ENCODE measurements at regions not wholly inside any gene's neighbourhood (a gene's known extent, or its start where the extent isn't known, plus 50 kb on each side); places are given as distances from the start of the nearest gene placed in this dataset.

- TF ChIP-seq CTCF (IDR thresholded peaks at IDR 0.05): no peak
- H3K27ac ChIP-seq: no peak overlapping the region
These were observed 223.8 kb downstream of the BLID start for GRCh38 chr11:121892131-121892681.

GRCh38 chr11:121890946-121891515 lies 225.0 kb downstream of the BLID start:
- H3K27ac ChIP-seq: no peak overlapping the region
- TF ChIP-seq ZFX (IDR thresholded peaks at IDR 0.05; ENCODE audit: borderline replicate concordance): no peak
- TF ChIP-seq CTCF (IDR thresholded peaks at IDR 0.05): no peak

GRCh38 chr11:121890377-121890776 lies 225.6 kb downstream of the BLID start:
- TF ChIP-seq CTCF (IDR thresholded peaks at IDR 0.05): no peak
- no peak for TF ChIP-seq ZFX (IDR thresholded peaks at IDR 0.05; ENCODE audit: borderline replicate concordance)
- H3K27ac ChIP-seq: no peak overlapping the region

- no peak overlapping the region for H3K27ac ChIP-seq
- no peak for TF ChIP-seq CTCF (IDR thresholded peaks at IDR 0.05)
- TF ChIP-seq ZFX (IDR thresholded peaks at IDR 0.05; ENCODE audit: borderline replicate concordance): no peak
These were observed 226.1 kb downstream of the BLID start for GRCh38 chr11:121889931-121890330.

- no peak for TF ChIP-seq ZFX (IDR thresholded peaks at IDR 0.05; ENCODE audit: borderline replicate concordance)
- no peak for TF ChIP-seq CTCF (IDR thresholded peaks at IDR 0.05)
These were observed 226.8 kb downstream of the BLID start for GRCh38 chr11:121889186-121889585.

GRCh38 chr11:121887976-121888557 lies 227.9 kb downstream of the BLID start:
- TF ChIP-seq CTCF (IDR thresholded peaks at IDR 0.05): no peak
- no peak for TF ChIP-seq ZFX (IDR thresholded peaks at IDR 0.05; ENCODE audit: borderline replicate concordance)
- H3K27ac ChIP-seq: no peak overlapping the region

More at GRCh38 chr11:121889186-121889585, 226.8 kb downstream of the BLID start:
- no peak overlapping the region for H3K27ac ChIP-seq

GRCh38 chr11:121887569-121887968 lies 228.4 kb downstream of the BLID start:
- H3K27ac ChIP-seq: no peak overlapping the region
- no peak for TF ChIP-seq CTCF (IDR thresholded peaks at IDR 0.05)
- no peak for TF ChIP-seq ZFX (IDR thresholded peaks at IDR 0.05; ENCODE audit: borderline replicate concordance)

All from 22Rv1 (cell line).